A549 (cell line): ENCODE measurements at regions not wholly inside any gene's neighbourhood (a gene's known extent, or its start where the extent isn't known, plus 50 kb on each side); places are given as distances from the start of the nearest gene placed in this dataset.

Experiments
- ATAC-seq, 2 experiments: fragments of 200-7000 bp in 1 of 2; fragments of >200 bp in 1 of 2; cut with Nextera tagmentation in 1 of 2; cut with Tn5 transposase in 1 of 2; 3 replicates each; pipeline versions ENCODE4 v1.8.0 to v1.9.1; 2018 to 2020; ENCODE audit warnings: mild to moderate bottlenecking in 1 of 2, moderate library complexity in 1 of 2
- CTCF ChIA-PET: fragments of 300-600 bp; sonication (Branson Sonifier 250); formaldehyde crosslinking; extraction: SDS; loops from one replicate; lab custom pipeline; 2021; ENCODE audit warnings: antibody characterized with exemption, inconsistent platforms; lab: Yijun Ruan, JAX
- POLR2A ChIA-PET: fragments of 350-600 bp; formaldehyde crosslinking; extraction: SDS; loops from one replicate; lab custom pipeline; 2021; ENCODE audit warnings: antibody characterized with exemption, inconsistent platforms; lab: Yijun Ruan, JAX
- DNase-seq, 2 experiments: peaks; one replicate each; pipeline versions ENCODE4 v3.0.0 to v3.0.0-alpha.2; 2011 to 2016; ENCODE audit warnings: low read depth in 1 of 2, low spot score in 1 of 2
- FAIRE-seq: peaks from 2 replicates; lab custom pipeline; 2011; peaks lifted over from hg19 to GRCh38; lab: Jason Lieb, UNC
- H3K27ac ChIP-seq, 2 experiments: fragments of >200 bp; sonication (Bioruptor Twin); formaldehyde crosslinking; 3 replicates each; pipeline ENCODE4 v1.5.1; 2016 to 2017
- H3K4me1 ChIP-seq: fragments of >200 bp; sonication (Bioruptor Twin); formaldehyde crosslinking; 3 replicates; pipeline ENCODE4 v1.6.1; 2016
- H3K4me2 ChIP-seq: fragments of >200 bp; sonication (Bioruptor Twin); formaldehyde crosslinking; 3 replicates; pipeline ENCODE4 v1.6.1; 2016
- H3K4me3 ChIP-seq: fragments of >200 bp; sonication (Bioruptor Twin); formaldehyde crosslinking; 3 replicates; pipeline ENCODE4 v1.5.1; 2016
- H3K9me3 ChIP-seq: fragments of >200 bp; sonication (Bioruptor Twin); formaldehyde crosslinking; 3 replicates; pipeline ENCODE4 v1.6.1; 2016
- ATOH8 ChIP-seq: fragments of 250-450 bp; sonication (Bioruptor Pico); IDR thresholded peaks from 2 replicates; pipeline ENCODE4 v1.5.0; 2020; ENCODE audit warnings: low read depth, mild to moderate bottlenecking, moderate library complexity
- BHLHE40 ChIP-seq: IDR thresholded peaks from 2 replicates; pipeline ENCODE4 v1.6.1; 2012; ENCODE audit warnings: low read depth, low read length, inconsistent platforms
- CBX2 ChIP-seq: fragments of 200-600 bp; sonication (generic); IDR thresholded peaks from 2 replicates; pipeline ENCODE4 v1.6.1; 2016; ENCODE audit warnings: low read depth, mild to moderate bottlenecking, borderline replicate concordance
- CBX8 ChIP-seq: fragments of 200-600 bp; sonication (generic); IDR thresholded peaks from 2 replicates; pipeline ENCODE4 v1.6.1; 2016
- CEBPB ChIP-seq, 2 experiments: fragments of >200 bp in 1 of 2; sonication (Bioruptor Twin) in 1 of 2; formaldehyde crosslinking in 1 of 2; IDR thresholded peaks; 2 replicates each; pipeline ENCODE4 v1.6.1; 2012 to 2016
- ELK1 ChIP-seq: fragments of 150-350 bp; IDR thresholded peaks from 2 replicates; pipeline ENCODE4 v1.6.1; 2014; ENCODE audit warnings: low read depth, mild to moderate bottlenecking, low read length
- ESRRA ChIP-seq: fragments of 150-350 bp; IDR thresholded peaks from 2 replicates; pipeline ENCODE4 v1.6.1; 2014; ENCODE audit warnings: mild to moderate bottlenecking, low read length, borderline replicate concordance
- GATA3 ChIP-seq: IDR thresholded peaks from 2 replicates; pipeline ENCODE4 v1.6.1; 2012; ENCODE audit warnings: borderline replicate concordance
- HOXB5 ChIP-seq: fragments of 250-450 bp; sonication (Bioruptor Pico); IDR thresholded peaks from 2 replicates; pipeline ENCODE4 v1.5.0; 2020; ENCODE audit warnings: mild to moderate bottlenecking, moderate library complexity
- JUN ChIP-seq, 2 experiments: fragments of >200 bp; sonication (Bioruptor Twin); formaldehyde crosslinking; IDR thresholded peaks; 2 replicates in 1 of 2; 3 replicates in 1 of 2; pipeline ENCODE4 v1.6.1; 2016 to 2017
- MAFK ChIP-seq: fragments of 450-650 bp; IDR thresholded peaks from 2 replicates; pipeline ENCODE4 v1.6.1; 2014; ENCODE audit not compliant: partially characterized antibody
- PHF8 ChIP-seq: fragments of 200-600 bp; sonication (generic); IDR thresholded peaks from 2 replicates; pipeline ENCODE4 v1.6.1; 2016; ENCODE audit warnings: low read depth, mild to moderate bottlenecking, antibody characterized with exemption, moderate library complexity, borderline replicate concordance
- POLR2A ChIP-seq: IDR thresholded peaks from 2 replicates; pipeline ENCODE4 v1.6.1; 2012; ENCODE audit warnings: mild to moderate bottlenecking, low read length
- SREBF2 ChIP-seq: fragments of 450-650 bp; IDR thresholded peaks from 2 replicates; pipeline ENCODE4 v1.6.1; 2014; ENCODE audit warnings: mild to moderate bottlenecking, moderate library complexity
- TFCP2L1 ChIP-seq: fragments of 250-450 bp; sonication (Bioruptor Pico); IDR thresholded peaks from 2 replicates; pipeline ENCODE4 v1.5.0; 2021; ENCODE audit warnings: mild to moderate bottlenecking
- USF2 ChIP-seq: fragments of 450-650 bp; IDR thresholded peaks from 2 replicates; pipeline ENCODE4 v1.6.1; 2014; ENCODE audit warnings: antibody characterized with exemption
- WGBS: methylation state at CpG from one replicate; pipeline ENCODE4 v1.1.6; 2017; ENCODE audit errors: missing lambda C conversion rate; 5-methylcytosine and 5-hydroxymethylcytosine counted together
- TF ChIP-seq, protein P1 (sequence below): fragments of >200 bp; sonication (Bioruptor Twin); formaldehyde crosslinking; IDR thresholded peaks from 3 replicates; pipeline ENCODE4 v1.6.1; 2016

- no peak for FAIRE-seq
- H3K4me2 ChIP-seq, result no peak overlapping the region
- no peak for TF ChIP-seq PHF8
- no peak for TF ChIP-seq CEBPB (IDR thresholded peaks at IDR 0.05)
- TF ChIP-seq, all 56 proteins: peak for 0
These were observed 112.5 kb upstream of the PHACTR3 start for GRCh38 chr20:59491884-59492283.

DNA sequence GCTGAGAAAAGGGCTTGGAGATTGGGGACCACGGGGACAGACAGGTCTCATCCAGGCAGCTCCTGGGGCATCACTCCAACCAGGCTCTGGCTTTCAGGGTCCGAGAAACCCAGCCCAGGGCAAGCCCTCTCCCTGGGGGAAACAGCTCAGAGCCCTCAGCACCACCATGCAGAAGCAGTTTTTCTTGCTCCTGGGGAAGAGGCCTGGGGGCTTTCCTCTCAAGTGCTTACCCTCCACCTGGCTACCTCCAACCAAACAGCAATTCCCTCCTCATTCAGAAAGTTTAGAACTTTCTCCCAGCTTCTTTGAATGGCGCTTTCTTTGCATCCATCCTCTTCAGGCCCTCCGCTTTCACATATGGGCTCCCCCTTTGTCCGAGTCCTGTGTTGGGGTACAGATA is 110.4 kb upstream of the PHACTR3 start:
- POLR2A ChIA-PET, result no interaction called here
- no peak for DNase-seq
- no peak for TF ChIP-seq CBX2
- no peak for TF ChIP-seq USF2
- no peak for TF ChIP-seq JUN (IDR thresholded peaks at IDR 0.05)
- no peak for TF ChIP-seq TFCP2L1 (CRISPR knock-in tag)
- TF ChIP-seq MAFK, result no peak
- no peak for TF ChIP-seq CBX8
- TF ChIP-seq GATA3, result no peak
- TF ChIP-seq BHLHE40, result no peak
- TF ChIP-seq POLR2A, result no peak
- TF ChIP-seq SREBF2, result no peak
- no peak for TF ChIP-seq HOXB5
- no peak for TF ChIP-seq ATOH8
- TF ChIP-seq ELK1, result no peak
- TF ChIP-seq, all 56 proteins: peak for 0
- Histone ChIP-seq H3K4me2 (no peak overlapping the region), H3K4me3 (no peak overlapping the region), H3K9me3 (peaks cover 3% of the 10 kb centered on the region; the same call in 2 of the 3 replicates), H3K4me1 (no peaks in the 10 kb centered on the region), H3K27ac (no peak overlapping the region)
- 48% methylated on average over 5 of the region's 5 CpGs for WGBS
- ATAC-seq (no peak), FAIRE-seq (no peak)
- CTCF ChIA-PET, result interaction anchor here (0.7 to 1.9 kb wide), 7 partner anchors 9 to 38 kb away, joined by 3 to 7 read pairs (median 5); no protein-coding TSS in a partner anchor

More at GRCh38 chr20:59491884-59492283, 112.5 kb upstream of the PHACTR3 start:
- Histone ChIP-seq H3K4me3 (no peak overlapping the region), H3K9me3 (no peaks in the 10 kb centered on the region), H3K4me1 (no peaks in the 10 kb centered on the region), H3K27ac (no peak overlapping the region)
- ChIA-PET POLR2A (no interaction called here), CTCF (interaction anchor here (0.9 to 1.6 kb wide), 5 partner anchors 13 to 88 kb away, joined by 3 to 5 read pairs (median 3); no protein-coding TSS in a partner anchor)
- no peak for DNase-seq
- ATAC-seq, result no peak
- 44% methylated on average over 6 of the region's 6 CpGs for WGBS

DNA sequence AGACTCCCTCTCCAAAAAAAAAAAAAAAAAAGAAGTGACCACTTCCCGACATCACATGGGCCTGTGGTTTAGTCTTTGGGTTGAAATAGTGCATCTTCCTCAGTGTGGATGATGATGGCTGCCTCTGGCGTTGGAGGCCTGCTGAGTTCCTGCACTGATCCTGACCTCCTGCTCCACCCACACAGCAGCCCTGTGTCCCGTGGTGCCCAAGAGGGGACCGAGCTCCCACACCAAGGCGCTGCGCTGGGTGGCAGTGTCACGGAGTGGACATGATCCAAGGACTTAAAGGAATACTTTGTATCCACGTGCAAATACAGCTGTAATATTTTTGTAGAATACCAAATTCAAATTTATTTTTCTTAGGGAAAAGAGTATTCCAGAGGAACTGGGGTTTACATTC is 109.2 kb upstream of the PHACTR3 start:
- Histone ChIP-seq H3K9me3 (peaks cover 16% of the 10 kb centered on the region), H3K27ac (no peak overlapping the region), H3K4me3 (no peak overlapping the region), H3K4me2 (no peak overlapping the region), H3K4me1 (no peaks in the 10 kb centered on the region)
- ChIA-PET CTCF (interaction anchor here (0.6 to 3.0 kb wide), 43 partner anchors 8 to 1933 kb away, joined by 3 to 31 read pairs (median 5); no protein-coding TSS in a partner anchor), POLR2A (no interaction called here)
- FAIRE-seq (no peak), DNase-seq (no peak)
- TF ChIP-seq ESRRA, result no peak
- TF ChIP-seq, protein P1, sequence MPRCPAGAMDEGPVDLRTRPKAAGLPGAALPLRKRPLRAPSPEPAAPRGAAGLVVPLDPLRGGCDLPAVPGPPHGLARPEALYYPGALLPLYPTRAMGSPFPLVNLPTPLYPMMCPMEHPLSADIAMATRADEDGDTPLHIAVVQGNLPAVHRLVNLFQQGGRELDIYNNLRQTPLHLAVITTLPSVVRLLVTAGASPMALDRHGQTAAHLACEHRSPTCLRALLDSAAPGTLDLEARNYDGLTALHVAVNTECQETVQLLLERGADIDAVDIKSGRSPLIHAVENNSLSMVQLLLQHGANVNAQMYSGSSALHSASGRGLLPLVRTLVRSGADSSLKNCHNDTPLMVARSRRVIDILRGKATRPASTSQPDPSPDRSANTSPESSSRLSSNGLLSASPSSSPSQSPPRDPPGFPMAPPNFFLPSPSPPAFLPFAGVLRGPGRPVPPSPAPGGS, result no peak
- TF ChIP-seq, all 56 proteins: peak for 0
- no peak for ATAC-seq
- WGBS, result 39% methylated on average over 8 of the region's 8 CpGs
